ENCODE measurements at regions not wholly inside any gene's neighbourhood (a gene's known extent, or its start where the extent isn't known, plus 50 kb on each side); places are given as distances from the start of the nearest gene placed in this dataset.

DNA sequence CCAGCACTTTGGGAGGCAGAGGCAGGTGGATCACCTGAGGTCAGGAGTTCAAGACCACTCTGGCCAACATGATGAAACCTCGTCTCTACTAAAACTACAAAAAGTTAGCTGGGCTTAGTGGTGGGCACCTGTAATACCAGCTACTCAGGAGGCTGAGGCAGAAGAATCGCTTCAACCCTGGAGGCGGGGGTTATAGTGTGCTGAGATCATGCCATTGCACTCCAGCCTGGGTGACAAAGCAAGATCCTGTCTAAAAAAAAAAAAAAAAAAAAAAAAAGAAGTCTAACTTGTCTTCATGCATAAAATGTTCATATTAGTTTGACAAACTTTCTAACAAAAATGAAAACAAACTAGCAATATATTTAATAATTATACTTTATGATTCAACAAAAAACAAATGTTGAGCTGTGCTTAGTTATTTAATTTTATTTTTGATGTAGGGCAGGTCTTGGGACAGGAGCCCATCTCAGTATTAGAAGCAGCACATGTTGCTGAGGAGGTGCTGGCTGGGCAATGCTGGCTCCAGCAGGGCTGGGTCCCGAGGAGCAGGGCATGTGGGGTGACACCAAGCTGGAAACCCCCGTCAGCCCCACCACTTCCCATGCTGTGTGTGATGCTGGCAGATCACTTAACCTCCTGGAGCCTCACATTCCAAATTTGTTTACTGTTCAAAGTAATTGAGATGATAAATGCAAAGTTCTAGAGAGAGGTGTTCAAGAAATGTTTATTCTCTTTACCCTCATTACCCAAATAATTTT, 335.3 kb upstream of the KLF6 start:
- 84% methylated on average over 5 of the region's 5 CpGs for WGBS (ENCODE audit: low lambda C conversion rate, missing lambda C conversion rate)
- no peak for DNase-seq (ENCODE audit: low spot score)
- Histone ChIP-seq H3K9me3 (ENCODE audit: low read depth) (no peaks in the 10 kb centered on the region), H4K20me1 (ENCODE audit: insufficient read depth, poor library complexity, severe bottlenecking) (no peaks in the 10 kb centered on the region), H3K4me3 (no peak overlapping the region), H3K27ac (no peak overlapping the region), H3K36me3 (replicated peaks; ENCODE audit: insufficient read depth, low read depth) (no peaks in the 10 kb centered on the region), H3K4me1 (ENCODE audit: insufficient read depth) (no peaks in the 10 kb centered on the region), H2AFZ (no peak overlapping the region), H3K9me2 (replicated peaks; ENCODE audit: insufficient read depth) (no peaks in the 10 kb centered on the region), H3K79me2 (no peaks in the 10 kb centered on the region), H3K4me2 (no peak overlapping the region), H3K27me3 (no peaks in the 10 kb centered on the region)
- TF ChIP-seq EZH2phosphoT487 (IDR thresholded peaks at IDR 0.05; ENCODE audit: low read depth, severe bottlenecking, unreplicated experiment), result no peak
- TF ChIP-seq, protein P1, sequence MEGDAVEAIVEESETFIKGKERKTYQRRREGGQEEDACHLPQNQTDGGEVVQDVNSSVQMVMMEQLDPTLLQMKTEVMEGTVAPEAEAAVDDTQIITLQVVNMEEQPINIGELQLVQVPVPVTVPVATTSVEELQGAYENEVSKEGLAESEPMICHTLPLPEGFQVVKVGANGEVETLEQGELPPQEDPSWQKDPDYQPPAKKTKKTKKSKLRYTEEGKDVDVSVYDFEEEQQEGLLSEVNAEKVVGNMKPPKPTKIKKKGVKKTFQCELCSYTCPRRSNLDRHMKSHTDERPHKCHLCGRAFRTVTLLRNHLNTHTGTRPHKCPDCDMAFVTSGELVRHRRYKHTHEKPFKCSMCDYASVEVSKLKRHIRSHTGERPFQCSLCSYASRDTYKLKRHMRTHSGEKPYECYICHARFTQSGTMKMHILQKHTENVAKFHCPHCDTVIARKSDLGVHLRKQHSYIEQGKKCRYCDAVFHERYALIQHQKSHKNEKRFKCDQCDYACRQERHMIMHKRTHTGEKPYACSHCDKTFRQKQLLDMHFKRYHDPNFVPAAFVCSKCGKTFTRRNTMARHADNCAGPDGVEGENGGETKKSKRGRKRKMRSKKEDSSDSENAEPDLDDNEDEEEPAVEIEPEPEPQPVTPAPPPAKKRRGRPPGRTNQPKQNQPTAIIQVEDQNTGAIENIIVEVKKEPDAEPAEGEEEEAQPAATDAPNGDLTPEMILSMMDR (IDR thresholded peaks at IDR 0.05; ENCODE audit: poor library complexity), result no peak
- TF ChIP-seq EZH2 (IDR thresholded peaks at IDR 0.05; ENCODE audit: borderline replicate concordance), result no peak

- TF ChIP-seq, protein P1 (IDR thresholded peaks at IDR 0.05; ENCODE audit: poor library complexity), result no peak
- TF ChIP-seq EZH2phosphoT487 (IDR thresholded peaks at IDR 0.05; ENCODE audit: low read depth, severe bottlenecking, unreplicated experiment) (no peak), EZH2 (IDR thresholded peaks at IDR 0.05; ENCODE audit: borderline replicate concordance) (no peak)
Observed at GRCh38 chr10:4119107-4119506, 334.1 kb upstream of the KLF6 start.

DNA sequence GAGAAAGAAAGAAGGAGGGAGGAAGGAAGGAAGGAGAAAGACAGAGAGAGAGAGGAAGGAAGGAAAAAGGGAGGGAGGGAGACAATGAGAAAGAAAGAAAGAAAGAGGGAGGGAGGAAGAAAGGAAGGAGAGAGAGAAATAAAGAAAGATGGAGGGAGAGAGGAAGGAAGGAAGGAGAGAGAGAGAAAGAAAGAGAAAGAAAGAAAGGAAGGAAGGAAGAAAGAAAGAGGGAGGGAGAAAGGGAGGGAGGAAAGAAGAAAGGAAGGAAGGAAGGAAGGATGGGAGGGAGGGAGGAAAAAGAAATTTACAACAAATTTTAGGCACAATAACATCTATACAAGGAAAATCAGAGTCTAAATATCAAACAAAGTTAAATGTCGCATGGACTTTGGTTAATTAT, 332.6 kb upstream of the KLF6 start:
- Histone ChIP-seq H3K9me3 (ENCODE audit: low read depth) (no peaks in the 10 kb centered on the region), H3K36me3 (replicated peaks; ENCODE audit: insufficient read depth, low read depth) (no peaks in the 10 kb centered on the region), H4K20me1 (ENCODE audit: insufficient read depth, poor library complexity, severe bottlenecking) (no peaks in the 10 kb centered on the region), H3K9me2 (replicated peaks; ENCODE audit: insufficient read depth) (no peaks in the 10 kb centered on the region), H3K4me1 (ENCODE audit: insufficient read depth) (no peaks in the 10 kb centered on the region), H3K4me3 (no peak overlapping the region), H3K27me3 (no peaks in the 10 kb centered on the region), H3K4me2 (no peak overlapping the region), H2AFZ (no peak overlapping the region), H3K79me2 (no peaks in the 10 kb centered on the region), H3K27ac (no peak overlapping the region)
- no peak for DNase-seq (ENCODE audit: low spot score)
- 96% methylated on average over 1 of the region's 1 CpG for WGBS (ENCODE audit: low lambda C conversion rate, missing lambda C conversion rate)
- TF ChIP-seq, protein P1 (IDR thresholded peaks at IDR 0.05; ENCODE audit: poor library complexity), result no peak
- TF ChIP-seq EZH2phosphoT487 (IDR thresholded peaks at IDR 0.05; ENCODE audit: low read depth, severe bottlenecking, unreplicated experiment), result no peak
- TF ChIP-seq EZH2 (IDR thresholded peaks at IDR 0.05; ENCODE audit: borderline replicate concordance), result no peak

More at GRCh38 chr10:4119107-4119506, 334.1 kb upstream of the KLF6 start:
- no peaks in the 10 kb centered on the region for H3K36me3 ChIP-seq (replicated peaks; ENCODE audit: insufficient read depth, low read depth)
- H3K9me2 ChIP-seq (replicated peaks; ENCODE audit: insufficient read depth), result no peaks in the 10 kb centered on the region
- DNase-seq (ENCODE audit: low spot score), result no peak
- H3K4me3 ChIP-seq, result no peak overlapping the region
- no peaks in the 10 kb centered on the region for H3K79me2 ChIP-seq
- H2AFZ ChIP-seq, result no peak overlapping the region
- H3K27me3 ChIP-seq, result no peaks in the 10 kb centered on the region
- no peak overlapping the region for H3K27ac ChIP-seq
- no peaks in the 10 kb centered on the region for H3K4me1 ChIP-seq (ENCODE audit: insufficient read depth)
- no peaks in the 10 kb centered on the region for H4K20me1 ChIP-seq (ENCODE audit: insufficient read depth, poor library complexity, severe bottlenecking)
- no peak overlapping the region for H3K4me2 ChIP-seq
- WGBS (ENCODE audit: low lambda C conversion rate, missing lambda C conversion rate), result 79% methylated on average over 7 of the region's 7 CpGs
- no peaks in the 10 kb centered on the region for H3K9me3 ChIP-seq (ENCODE audit: low read depth)
